ENCODE measurements at regions not wholly inside any gene's neighbourhood (a gene's known extent, or its start where the extent isn't known, plus 50 kb on each side); places are given as distances from the start of the nearest gene placed in this dataset.
A peak's percentile ranks its signal among the peaks of the same experiment; 100 is the strongest.

- POLR2A ChIA-PET = no interaction called here
- CTCF ChIA-PET (ENCODE audit: low intra/inter-chr PET ratio, low total read pairs) = no interaction called here
- H3K9me3 ChIP-seq (ENCODE audit: low read length) = peaks cover 5% of the 10 kb centered on the region
- H3K9ac ChIP-seq (ENCODE audit: insufficient read depth, low read depth, low read length) = no peak overlapping the region
- BruUV-seq (replicated peaks) = no TSS peak
- no peak overlapping the region for H3K4me3 ChIP-seq (replicated peaks in 1 of 3; ENCODE audit: insufficient read depth in 1 of 3, low read depth in 2 of 3, low read length in 3 of 3)
- ATAC-seq = peak; percentile 65; the same call in 2 of the 3 replicates
- DNase-seq (ENCODE audit: low spot score) = no peak
- H3K27me3 ChIP-seq (ENCODE audit: control insufficient read depth in 1 of 2, insufficient read depth in 2 of 2, low read length in 2 of 2) = no peaks in the 10 kb centered on the region
- no peak for FAIRE-seq
- intact Hi-C loops (cut with micrococcal nuclease; ENCODE audit: unreplicated experiment) = no loop called here
- H2AFZ ChIP-seq (ENCODE audit: low read length) = no peak overlapping the region
- in situ Hi-C loops (cut with HindIII; ENCODE audit: extremely low pct_ligation_motif_present, low pct_unique_long_range_greater_than_20kb) = no loop called here
- H4K20me1 ChIP-seq (ENCODE audit: insufficient read depth, low read length) = no peaks in the 10 kb centered on the region
- no peaks in the 10 kb centered on the region for H3K79me2 ChIP-seq (ENCODE audit: insufficient read depth, low read length)
- no peaks in the 10 kb centered on the region for H3K4me1 ChIP-seq (ENCODE audit: insufficient read depth, low read length)
- TF ChIP-seq ZC3H13 (CRISPR knock-in tag; IDR thresholded peaks at IDR 0.05) (no peak), ZNF83 (CRISPR knock-in tag; IDR thresholded peaks at IDR 0.05; ENCODE audit: borderline replicate concordance) (no peak), ZNF281 (CRISPR knock-in tag; IDR thresholded peaks at IDR 0.05; ENCODE audit: borderline replicate concordance) (no peak), ZNF879 (CRISPR knock-in tag; IDR thresholded peaks at IDR 0.05) (no peak), FLYWCH1 (CRISPR knock-in tag; IDR thresholded peaks at IDR 0.05) (no peak), MAFK (conservative IDR thresholded peaks at IDR 0.05 in 1 of 2, IDR thresholded peaks at IDR 0.05 in 1 of 2; ENCODE audit: low read length in 2 of 2) (no peak), UBTF (CRISPR knock-in tag; IDR thresholded peaks at IDR 0.05) (no peak), ZNF768 (CRISPR knock-in tag; IDR thresholded peaks at IDR 0.05) (no peak), ZFP41 (CRISPR knock-in tag; IDR thresholded peaks at IDR 0.05; ENCODE audit: borderline replicate concordance) (no peak)
- no peaks in the 10 kb centered on the region for H3K36me3 ChIP-seq (replicated peaks in 1 of 2; ENCODE audit: control insufficient read depth in 1 of 2, insufficient read depth in 2 of 2, low read length in 2 of 2)
- no peak overlapping the region for H3K4me2 ChIP-seq (ENCODE audit: low read depth, low read length)
- 20% methylated on average over 2 of the region's 4 CpGs for WGBS (ENCODE audit: low lambda C conversion rate)
- no peak overlapping the region for H3K27ac ChIP-seq (ENCODE audit: extremely low read length, insufficient read depth, low read length)
These were observed 378.7 kb downstream of the ZBBX start for GRCh38 chr3:167001374-167001773.

Data from HepG2 (cell line).